ENCODE measurements at regions not wholly inside any gene's neighbourhood (a gene's known extent, or its start where the extent isn't known, plus 50 kb on each side); places are given as distances from the start of the nearest gene placed in this dataset.

GRCh38 chr3:20327889-20328288 lies 141.9 kb upstream of the SGO1 start:
- WGBS (ENCODE audit: extremely low coverage, insufficient read length, low lambda C conversion rate), result no CpG with 5 or more reads among the region's 1 CpG
- no peaks in the 10 kb centered on the region for H3K27me3 ChIP-seq (ENCODE audit: insufficient read depth, low read length)
- no peaks in the 10 kb centered on the region for H3K9me3 ChIP-seq (ENCODE audit: control insufficient read depth, low read depth, low read length)
- Mint-ChIP-seq H3K9me3 (no peaks in the 10 kb centered on the region), H3K36me3 (ENCODE audit: insufficient read depth in 1 of 3, low read depth in 3 of 3) (peaks cover 0 to 2% (median 0%) of the 10 kb centered on the region in 3 experiments; a peak in 1 of 7 replicates), H3K27ac (peak overlapping the region in 1 of 3 experiments; percentile 30; a peak in 1 of 7 replicates), H3K4me1 (peaks cover 11 to 16% of the 10 kb centered on the region in 2 experiments), H3K4me3 (no peak overlapping the region), H3K27me3 (ENCODE audit: low read depth) (no peaks in the 10 kb centered on the region; the same call in 1 of the 2 replicates)
- TF ChIP-seq, protein P1, sequence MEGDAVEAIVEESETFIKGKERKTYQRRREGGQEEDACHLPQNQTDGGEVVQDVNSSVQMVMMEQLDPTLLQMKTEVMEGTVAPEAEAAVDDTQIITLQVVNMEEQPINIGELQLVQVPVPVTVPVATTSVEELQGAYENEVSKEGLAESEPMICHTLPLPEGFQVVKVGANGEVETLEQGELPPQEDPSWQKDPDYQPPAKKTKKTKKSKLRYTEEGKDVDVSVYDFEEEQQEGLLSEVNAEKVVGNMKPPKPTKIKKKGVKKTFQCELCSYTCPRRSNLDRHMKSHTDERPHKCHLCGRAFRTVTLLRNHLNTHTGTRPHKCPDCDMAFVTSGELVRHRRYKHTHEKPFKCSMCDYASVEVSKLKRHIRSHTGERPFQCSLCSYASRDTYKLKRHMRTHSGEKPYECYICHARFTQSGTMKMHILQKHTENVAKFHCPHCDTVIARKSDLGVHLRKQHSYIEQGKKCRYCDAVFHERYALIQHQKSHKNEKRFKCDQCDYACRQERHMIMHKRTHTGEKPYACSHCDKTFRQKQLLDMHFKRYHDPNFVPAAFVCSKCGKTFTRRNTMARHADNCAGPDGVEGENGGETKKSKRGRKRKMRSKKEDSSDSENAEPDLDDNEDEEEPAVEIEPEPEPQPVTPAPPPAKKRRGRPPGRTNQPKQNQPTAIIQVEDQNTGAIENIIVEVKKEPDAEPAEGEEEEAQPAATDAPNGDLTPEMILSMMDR (conservative IDR thresholded peaks at IDR 0.05), result no peak
- no peak overlapping the region for H3K4me2 ChIP-seq (ENCODE audit: insufficient read depth, insufficient read length, low read length)
- H3K56ac ChIP-seq (ENCODE audit: insufficient read length, low read depth, low read length), result no peak overlapping the region
- no peaks in the 10 kb centered on the region for H3K79me1 ChIP-seq (ENCODE audit: insufficient read depth, low read depth, low read length, poor library complexity, severe bottlenecking)
- no peak overlapping the region for H2BK5ac ChIP-seq (ENCODE audit: insufficient read length, low read length)
- no peak overlapping the region for H3K18ac ChIP-seq (ENCODE audit: insufficient read length, low read depth, low read length)
- DNase-seq, result no peak
- no peak overlapping the region for H3K23ac ChIP-seq (ENCODE audit: insufficient read length, low read depth, low read length)
- H4K91ac ChIP-seq (ENCODE audit: insufficient read length, low read depth, low read length), result no peak overlapping the region
- H3K9ac ChIP-seq (ENCODE audit: extremely low read depth, insufficient read length, low read length), result no peak overlapping the region
- H3K4ac ChIP-seq (ENCODE audit: low read depth, low read length), result no peak overlapping the region
- no peak overlapping the region for H3T11ph ChIP-seq (ENCODE audit: low read length)
- no peak overlapping the region for H3K27ac ChIP-seq (ENCODE audit: insufficient read length, low read depth, low read length)
- H4K20me1 ChIP-seq (ENCODE audit: control insufficient read depth, insufficient read depth, insufficient read length), result no peaks in the 10 kb centered on the region
- no peak overlapping the region for H2BK20ac ChIP-seq (ENCODE audit: low read depth, low read length, poor library complexity, severe bottlenecking)
- no peak overlapping the region for H4K5ac ChIP-seq (ENCODE audit: insufficient read length, low read depth, low read length)
- no peak overlapping the region for H2BK15ac ChIP-seq (ENCODE audit: low read depth, low read length)
- no peaks in the 10 kb centered on the region for H3K79me2 ChIP-seq (ENCODE audit: insufficient read depth, low read length)
- no peak overlapping the region for H2AFZ ChIP-seq (ENCODE audit: low read length)
- no peak overlapping the region for H2BK120ac ChIP-seq (ENCODE audit: low read depth, low read length, poor library complexity, severe bottlenecking)
- no peaks in the 10 kb centered on the region for H3K23me2 ChIP-seq (ENCODE audit: insufficient read length, low read depth, low read length, poor library complexity, severe bottlenecking)
- H4K8ac ChIP-seq (replicated peaks; ENCODE audit: insufficient read length, low read depth, low read length), result no peak overlapping the region
- no peak overlapping the region for H2AK5ac ChIP-seq (ENCODE audit: insufficient read length, low read length)
- no peak overlapping the region for H3K14ac ChIP-seq (ENCODE audit: insufficient read depth, low read length)
- H3K4me1 ChIP-seq (ENCODE audit: insufficient read depth, low read length), result no peaks in the 10 kb centered on the region; the same call in 1 of the 2 replicates
- H2BK12ac ChIP-seq (ENCODE audit: insufficient read length, low read depth, low read length), result no peak overlapping the region

All from H9 (cell line).